ENCODE measurements at regions not wholly inside any gene's neighbourhood (a gene's known extent, or its start where the extent isn't known, plus 50 kb on each side); places are given as distances from the start of the nearest gene placed in this dataset.

GRCh38 chr22:48811885-48812284, 1015.8 kb downstream of the BRD1 start:
- DNase-seq (ENCODE audit: low spot score) = no peak

- DNase-seq (ENCODE audit: low spot score) = no peak
Measured at GRCh38 chr22:48808038-48808960, 1019.4 kb downstream of the BRD1 start.

- no peak for DNase-seq (ENCODE audit: low spot score)
Measured at GRCh38 chr22:48807155-48807554, 1020.5 kb downstream of the BRD1 start.

GRCh38 chr22:48806227-48806781, 1021.4 kb downstream of the BRD1 start:
- DNase-seq (ENCODE audit: low spot score) = no peak

GRCh38 chr22:48805516-48805915, 1022.2 kb downstream of the BRD1 start:
- DNase-seq (ENCODE audit: low spot score) = no peak

- DNase-seq (ENCODE audit: low spot score) = no peak
Measured at GRCh38 chr22:48804811-48805301, 1022.8 kb downstream of the BRD1 start.

GRCh38 chr22:48803948-48804810, 1023.5 kb downstream of the BRD1 start:
- DNase-seq (ENCODE audit: low spot score) = no peak

- no peak for DNase-seq (ENCODE audit: low spot score)
Measured at GRCh38 chr22:48803171-48803947, 1024.3 kb downstream of the BRD1 start.

GRCh38 chr22:48802576-48802975, 1025.1 kb downstream of the BRD1 start:
- DNase-seq (ENCODE audit: low spot score) = no peak

- no peak for DNase-seq (ENCODE audit: low spot score)
Measured at GRCh38 chr22:48800886-48801607, 1026.6 kb downstream of the BRD1 start.

GRCh38 chr22:48800036-48800885, 1027.4 kb downstream of the BRD1 start:
- DNase-seq (ENCODE audit: low spot score) = no peak

- DNase-seq (ENCODE audit: low spot score) = no peak
Measured at GRCh38 chr22:48799227-48799970, 1028.3 kb downstream of the BRD1 start.

GRCh38 chr22:48798281-48799226, 1029.1 kb downstream of the BRD1 start:
- DNase-seq (ENCODE audit: low spot score) = no peak

- DNase-seq (ENCODE audit: low spot score) = no peak
Measured at GRCh38 chr22:48797731-48798130, 1029.9 kb downstream of the BRD1 start.

GRCh38 chr22:48796310-48797015, 1031.2 kb downstream of the BRD1 start:
- DNase-seq (ENCODE audit: low spot score) = no peak

- DNase-seq (ENCODE audit: low spot score) = no peak
Measured at GRCh38 chr22:48795664-48796063, 1032.0 kb downstream of the BRD1 start.

GRCh38 chr22:48794906-48795305, 1032.8 kb downstream of the BRD1 start:
- DNase-seq (ENCODE audit: low spot score) = no peak

All from AG08395 (cell line).